SKM-1 treated with dmso at 0.1 percent for 144 hours (cell line): ENCODE measurements at regions not wholly inside any gene's neighbourhood (a gene's known extent, or its start where the extent isn't known, plus 50 kb on each side); places are given as distances from the start of the nearest gene placed in this dataset.

Experiments
- DNase-seq: peaks from one replicate; lab custom pipeline; 2025; ENCODE audit not compliant: unreplicated experiment; lab: John Stamatoyannopoulos, UW

GRCh38 chr16:51405361-51405760 is 254.3 kb upstream of the SALL1 start:
- no peak for DNase-seq

- no peak for DNase-seq
Measured at GRCh38 chr16:51404386-51404785, 253.3 kb upstream of the SALL1 start.

GRCh38 chr16:51402785-51403184 is 251.7 kb upstream of the SALL1 start:
- no peak for DNase-seq

DNA sequence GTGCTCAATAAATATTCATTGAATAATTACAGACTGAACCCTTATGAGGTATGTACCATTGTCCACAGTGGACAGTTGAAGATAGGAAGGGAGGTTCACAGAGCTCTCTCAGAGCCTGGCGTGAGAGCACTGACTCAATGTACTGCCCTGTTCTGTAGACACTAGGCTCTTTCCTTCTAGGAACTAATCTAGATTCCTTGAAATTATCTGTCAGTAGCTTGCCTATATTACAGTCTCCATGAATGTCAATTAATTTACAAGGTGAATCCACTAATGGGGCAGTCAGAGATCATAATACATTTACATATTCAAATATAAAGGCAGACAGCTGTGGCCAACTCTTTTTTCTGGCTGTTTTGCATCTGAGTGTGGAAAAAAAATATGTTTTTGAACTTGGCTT is 251.2 kb upstream of the SALL1 start:
- DNase-seq = no peak

- no peak for DNase-seq
Measured at GRCh38 chr16:51401673-51402072, 250.6 kb upstream of the SALL1 start.

- DNase-seq = no peak
Measured at GRCh38 chr16:51399908-51400670, 249.0 kb upstream of the SALL1 start.

DNA sequence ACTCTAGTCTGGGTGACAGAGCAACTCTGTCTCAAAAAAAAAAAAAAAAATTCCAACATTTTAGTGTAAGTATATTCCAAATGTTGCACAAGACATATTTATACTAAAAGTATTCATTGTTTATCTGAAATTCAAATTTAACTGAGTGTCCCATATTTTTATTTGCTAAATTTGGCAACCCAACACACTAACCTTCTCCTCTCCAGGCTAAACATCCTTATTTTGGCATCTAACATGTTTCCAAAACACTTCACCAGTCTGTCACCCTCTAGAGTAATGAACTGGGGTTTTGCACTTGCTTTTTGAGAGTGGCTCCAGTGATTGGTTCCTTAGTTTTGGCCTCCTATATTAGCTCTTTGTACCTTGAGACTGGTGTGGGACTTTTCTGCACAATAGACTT is 243.4 kb upstream of the SALL1 start:
- DNase-seq = no peak

DNA sequence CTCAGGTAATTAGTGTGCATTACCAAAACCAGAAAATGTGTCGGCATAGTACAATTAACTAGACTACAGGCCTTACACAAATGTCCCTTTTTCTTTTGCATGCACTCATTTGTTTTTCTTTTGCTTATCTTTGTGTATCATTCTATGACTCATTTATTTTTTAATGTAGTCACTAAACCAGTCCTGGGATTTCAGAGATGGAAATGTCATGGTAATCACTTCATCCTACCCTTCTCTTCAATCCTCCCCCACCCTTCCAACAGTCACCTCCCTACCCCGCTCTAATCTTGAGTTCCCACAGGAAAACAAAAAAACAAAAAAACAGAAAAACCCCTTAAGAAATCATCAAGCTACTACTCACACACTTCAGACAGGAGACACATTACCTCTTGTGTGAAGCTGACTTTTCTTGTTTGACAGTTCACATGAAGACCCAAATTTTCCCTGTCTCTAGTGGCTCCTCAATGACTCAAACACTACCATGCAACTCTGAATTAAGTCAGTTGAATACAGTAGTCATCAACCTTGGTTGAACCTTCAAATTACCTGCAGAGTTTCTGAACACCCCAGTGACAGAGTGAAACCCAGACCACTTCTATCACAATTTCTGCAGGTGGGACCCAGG is 242.4 kb upstream of the SALL1 start:
- no peak for DNase-seq

DNA sequence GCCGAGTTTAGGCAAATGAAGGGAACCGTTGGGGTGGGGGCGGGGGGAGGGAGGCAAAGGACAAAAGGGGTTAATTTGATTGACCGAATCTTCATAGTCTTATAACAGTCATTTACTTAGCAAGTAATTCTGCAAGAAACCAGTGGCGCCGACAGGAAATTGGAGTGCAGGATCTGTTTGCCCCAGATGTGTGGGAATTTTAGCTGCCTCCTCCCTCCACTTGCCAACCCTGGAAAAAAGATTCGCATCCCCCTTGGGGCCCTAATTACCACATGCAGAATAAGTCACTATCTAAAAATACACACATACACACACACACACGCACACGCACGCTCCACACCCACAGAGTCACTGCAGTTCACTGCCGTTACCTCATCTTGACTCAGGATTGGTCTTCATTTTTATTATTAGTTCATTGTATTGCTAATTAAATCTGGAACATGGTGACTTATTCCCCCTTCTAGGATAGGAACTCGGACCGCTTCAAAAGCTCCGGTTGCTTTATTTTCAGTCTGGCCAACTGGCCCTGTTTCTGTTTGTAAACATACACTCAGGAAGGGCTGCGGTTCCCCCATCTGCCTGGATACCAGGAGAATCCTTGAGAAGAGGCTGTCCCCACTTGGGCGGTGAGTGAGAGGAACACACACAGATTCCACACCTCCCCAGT is 241.6 kb upstream of the SALL1 start:
- no peak for DNase-seq

- no peak for DNase-seq
Measured at GRCh38 chr16:51391798-51392511, 240.9 kb upstream of the SALL1 start.

- no peak for DNase-seq
Measured at GRCh38 chr16:51390877-51391276, 239.8 kb upstream of the SALL1 start.

GRCh38 chr16:51389881-51390280 is 238.8 kb upstream of the SALL1 start:
- DNase-seq = no peak

DNA sequence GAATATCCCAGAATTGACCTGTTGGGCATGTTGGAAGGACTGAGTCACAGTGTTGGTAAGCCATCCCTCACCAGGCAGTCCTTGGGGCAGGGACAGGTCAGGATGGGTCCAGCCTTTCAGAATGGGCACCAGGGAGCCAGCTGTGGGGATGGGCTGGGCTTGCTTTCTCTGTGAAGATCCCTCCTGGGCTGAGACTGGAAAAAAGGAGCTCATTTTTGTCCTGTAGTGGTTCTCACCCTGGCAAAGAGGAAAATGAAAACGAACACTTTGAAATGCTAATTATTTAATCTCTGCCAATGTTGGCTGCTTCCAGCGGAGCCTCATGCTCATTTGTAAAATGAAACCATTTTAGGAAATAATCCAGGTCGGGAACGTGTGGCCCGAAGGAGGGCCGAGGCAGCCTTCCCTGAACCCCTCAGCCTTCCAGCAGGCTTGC is 237.5 kb upstream of the SALL1 start:
- DNase-seq = no peak

DNA sequence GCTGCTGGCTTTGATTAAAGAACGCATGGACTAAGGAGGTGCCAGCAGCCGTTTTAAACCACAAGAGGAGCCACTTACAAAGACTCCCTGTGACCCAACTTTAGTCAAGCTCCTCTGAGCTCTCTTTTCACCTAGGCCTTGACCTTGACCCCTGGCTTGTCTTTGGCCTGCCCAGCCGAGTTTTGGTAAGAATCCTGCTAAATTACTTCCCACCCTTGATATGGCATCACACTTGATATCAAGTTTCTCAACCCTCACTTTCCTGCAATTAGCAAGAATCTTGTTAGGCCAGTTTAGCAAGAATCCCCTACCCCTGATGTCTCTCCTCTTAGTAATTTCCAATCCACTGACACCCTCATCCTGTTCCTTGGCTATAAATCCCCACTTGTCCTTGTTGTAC is 232.8 kb upstream of the SALL1 start:
- no peak for DNase-seq

GRCh38 chr16:51382940-51383339 is 231.9 kb upstream of the SALL1 start:
- DNase-seq = no peak

GRCh38 chr16:51382211-51382610 is 231.1 kb upstream of the SALL1 start:
- DNase-seq = no peak

GRCh38 chr16:51376080-51376479 is 225.0 kb upstream of the SALL1 start:
- no peak for DNase-seq

GRCh38 chr16:51374790-51375189 is 223.7 kb upstream of the SALL1 start:
- DNase-seq = no peak

DNA sequence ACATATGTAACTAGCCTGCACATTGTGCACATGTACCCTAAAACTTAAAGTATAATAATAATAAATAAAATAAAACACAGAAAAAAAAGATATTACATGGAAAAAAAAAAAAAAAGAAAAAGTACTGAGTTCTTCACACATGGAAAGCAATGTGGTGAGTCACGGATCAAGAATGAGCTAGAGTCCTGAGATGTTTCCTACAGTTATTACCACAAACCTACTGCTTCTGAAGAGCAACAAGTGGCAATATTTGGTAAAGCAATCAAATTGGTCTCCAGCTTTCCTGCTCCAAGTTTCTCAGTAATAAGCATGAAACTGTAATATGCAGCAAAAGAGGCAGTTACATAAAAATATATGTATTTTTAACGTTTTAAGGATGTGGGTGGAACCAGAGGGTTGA is 223.3 kb upstream of the SALL1 start:
- DNase-seq = no peak

- DNase-seq = no peak
Measured at GRCh38 chr16:51365715-51366114, 214.6 kb upstream of the SALL1 start.

GRCh38 chr16:51359141-51359955 is 208.3 kb upstream of the SALL1 start:
- no peak for DNase-seq
